ENCODE measurements at regions not wholly inside any gene's neighbourhood (a gene's known extent, or its start where the extent isn't known, plus 50 kb on each side); places are given as distances from the start of the nearest gene placed in this dataset.
"Not testable (repeated sequence)": the region's sequence is repeated elsewhere in the genome, so short reads cannot be mapped to it uniquely, and the experiment has no call there.

DNA sequence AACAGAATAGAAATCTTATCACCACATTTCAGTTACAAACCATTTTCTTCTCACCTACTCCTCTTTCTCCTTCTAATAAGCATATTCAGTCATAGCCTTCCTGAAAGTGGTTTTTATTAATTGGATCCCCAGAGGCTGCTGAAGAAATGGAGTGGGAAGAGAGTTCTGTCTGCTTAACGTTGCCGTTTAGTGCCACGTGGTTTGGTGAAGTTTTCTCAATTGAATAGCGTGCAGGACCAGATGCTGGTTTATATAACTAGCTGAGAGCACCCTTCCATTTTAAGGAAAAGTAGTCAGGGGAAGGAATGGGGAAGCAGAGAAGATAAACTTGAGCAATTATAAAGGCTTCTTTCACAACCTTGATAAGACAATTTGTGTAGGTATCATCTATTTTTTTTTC, 318.7 kb downstream of the PTH2R start:
- DNase-seq (no peak), FAIRE-seq (no peak)
- no peaks in the 10 kb centered on the region for H3K36me3 ChIP-seq (ENCODE audit: control insufficient read depth in 2 of 3, insufficient read depth in 3 of 3, low read length in 3 of 3)
- no peaks in the 10 kb centered on the region for H3K9me3 ChIP-seq (ENCODE audit: control insufficient read depth in 2 of 3, insufficient read depth in 1 of 3, low read length in 3 of 3)
- H3K27ac ChIP-seq (ENCODE audit: low read depth in 2 of 2, low read length in 2 of 2) = no peak overlapping the region
- H3K4me1 ChIP-seq (ENCODE audit: control insufficient read depth in 2 of 3, insufficient read depth in 2 of 3, low read depth in 1 of 3, low read length in 3 of 3) = peaks cover 0 to 4% (median 0%) of the 10 kb centered on the region in 3 donors
- TF ChIP-seq, protein P1, sequence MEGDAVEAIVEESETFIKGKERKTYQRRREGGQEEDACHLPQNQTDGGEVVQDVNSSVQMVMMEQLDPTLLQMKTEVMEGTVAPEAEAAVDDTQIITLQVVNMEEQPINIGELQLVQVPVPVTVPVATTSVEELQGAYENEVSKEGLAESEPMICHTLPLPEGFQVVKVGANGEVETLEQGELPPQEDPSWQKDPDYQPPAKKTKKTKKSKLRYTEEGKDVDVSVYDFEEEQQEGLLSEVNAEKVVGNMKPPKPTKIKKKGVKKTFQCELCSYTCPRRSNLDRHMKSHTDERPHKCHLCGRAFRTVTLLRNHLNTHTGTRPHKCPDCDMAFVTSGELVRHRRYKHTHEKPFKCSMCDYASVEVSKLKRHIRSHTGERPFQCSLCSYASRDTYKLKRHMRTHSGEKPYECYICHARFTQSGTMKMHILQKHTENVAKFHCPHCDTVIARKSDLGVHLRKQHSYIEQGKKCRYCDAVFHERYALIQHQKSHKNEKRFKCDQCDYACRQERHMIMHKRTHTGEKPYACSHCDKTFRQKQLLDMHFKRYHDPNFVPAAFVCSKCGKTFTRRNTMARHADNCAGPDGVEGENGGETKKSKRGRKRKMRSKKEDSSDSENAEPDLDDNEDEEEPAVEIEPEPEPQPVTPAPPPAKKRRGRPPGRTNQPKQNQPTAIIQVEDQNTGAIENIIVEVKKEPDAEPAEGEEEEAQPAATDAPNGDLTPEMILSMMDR (IDR thresholded peaks at IDR 0.05; ENCODE audit: borderline replicate concordance, extremely low read depth, insufficient read depth) = no peak
- H3K27me3 ChIP-seq (ENCODE audit: control insufficient read depth, insufficient read depth, low read length) = no peaks in the 10 kb centered on the region
- H3K4me3 ChIP-seq (ENCODE audit: low read length in 3 of 3) = no peak overlapping the region
- no peak overlapping the region for H3K9ac ChIP-seq (ENCODE audit: low read length in 3 of 3)
- intact Hi-C loops (cut with DNase I) = no loop called here

DNA sequence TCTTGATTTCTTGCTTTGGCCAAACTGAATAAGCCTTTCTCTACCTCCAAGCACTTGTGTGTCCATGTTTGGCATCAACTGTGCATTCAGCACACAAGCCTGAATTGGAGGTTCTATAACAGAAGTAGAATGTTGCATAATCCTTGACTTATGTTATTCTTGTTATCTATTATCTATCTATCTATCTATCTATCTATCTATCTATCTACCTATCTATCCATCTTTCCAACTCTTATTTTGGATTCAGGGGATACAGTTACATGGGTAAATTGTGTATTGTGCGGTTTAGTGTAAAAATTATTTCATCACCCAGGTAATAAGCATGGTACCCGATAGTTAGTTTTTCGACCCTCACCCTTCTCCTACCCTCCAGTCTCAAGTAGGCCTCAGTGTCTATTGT, 319.6 kb downstream of the PTH2R start:
- Histone ChIP-seq H3K27me3 (ENCODE audit: control insufficient read depth, insufficient read depth, low read length) (no peaks in the 10 kb centered on the region), H3K4me1 (ENCODE audit: control insufficient read depth in 2 of 3, insufficient read depth in 2 of 3, low read depth in 1 of 3, low read length in 3 of 3) (peaks cover 0 to 4% (median 0%) of the 10 kb centered on the region in 3 donors), H3K9me3 (ENCODE audit: control insufficient read depth in 2 of 3, insufficient read depth in 1 of 3, low read length in 3 of 3) (no peaks in the 10 kb centered on the region), H3K27ac (ENCODE audit: low read depth in 2 of 2, low read length in 2 of 2) (no peak overlapping the region), H3K9ac (ENCODE audit: low read length in 3 of 3) (no peak overlapping the region), H3K4me3 (ENCODE audit: low read length in 3 of 3) (no peak overlapping the region), H3K36me3 (ENCODE audit: control insufficient read depth in 2 of 3, insufficient read depth in 3 of 3, low read length in 3 of 3) (no peaks in the 10 kb centered on the region)
- no peak for DNase-seq
- intact Hi-C loops (cut with DNase I) = no loop called here
- TF ChIP-seq, protein P1 (IDR thresholded peaks at IDR 0.05; ENCODE audit: borderline replicate concordance, extremely low read depth, insufficient read depth) = no peak
- no peak for FAIRE-seq

DNA sequence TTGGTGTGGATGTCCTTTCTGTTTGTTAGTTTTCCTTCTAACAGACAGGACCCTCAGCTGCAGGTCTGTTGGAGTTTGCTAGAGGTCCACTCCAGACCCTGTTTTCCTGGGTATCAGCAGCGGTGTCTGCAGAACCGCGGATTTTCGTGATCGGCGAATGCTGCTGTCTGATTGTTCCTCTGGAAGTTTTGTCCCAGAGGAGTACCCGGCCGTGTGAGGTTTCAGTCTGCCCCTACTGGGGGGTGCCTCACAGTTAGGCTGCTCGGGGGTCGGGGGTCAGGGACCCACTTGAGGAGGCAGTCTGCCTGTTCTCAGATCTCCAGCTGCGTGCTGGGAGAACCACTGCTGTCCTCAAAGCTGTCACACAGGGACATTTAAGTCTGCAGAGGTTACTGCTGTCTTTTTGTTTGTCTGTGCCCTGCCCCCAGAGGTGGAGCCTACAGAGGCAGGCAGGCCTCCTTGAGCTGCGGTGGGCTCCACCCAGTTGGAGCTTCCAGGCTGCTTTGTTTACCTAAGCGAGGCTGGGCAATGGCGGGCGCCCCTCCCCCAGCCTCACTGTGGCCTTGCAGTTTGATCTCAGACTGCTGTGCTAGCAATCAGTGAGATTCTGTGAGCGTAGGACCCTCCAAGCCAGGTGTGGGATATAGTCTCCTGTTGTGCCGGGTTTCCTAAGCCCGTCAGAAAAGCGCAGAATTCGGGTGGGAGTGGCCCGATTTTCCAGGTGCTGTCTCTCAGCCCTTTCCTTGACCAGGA, 345.2 kb downstream of the PTH2R start:
- H3K4me1 ChIP-seq (ENCODE audit: control insufficient read depth in 2 of 3, insufficient read depth in 2 of 3, low read depth in 1 of 3, low read length in 3 of 3); H3K9me3 ChIP-seq (ENCODE audit: control insufficient read depth in 2 of 3, insufficient read depth in 1 of 3, low read length in 3 of 3); H3K4me3 ChIP-seq (ENCODE audit: low read length in 3 of 3); H3K9ac ChIP-seq (ENCODE audit: low read length in 3 of 3); H3K36me3 ChIP-seq (ENCODE audit: control insufficient read depth in 2 of 3, insufficient read depth in 3 of 3, low read length in 3 of 3); H3K27ac ChIP-seq (ENCODE audit: low read depth in 2 of 2, low read length in 2 of 2); FAIRE-seq; H3K27me3 ChIP-seq (ENCODE audit: control insufficient read depth, insufficient read depth, low read length); intact Hi-C loops (cut with DNase I): not testable (repeated sequence)
- DNase-seq = peak in 1 of 5 donors; percentile 30

DNA sequence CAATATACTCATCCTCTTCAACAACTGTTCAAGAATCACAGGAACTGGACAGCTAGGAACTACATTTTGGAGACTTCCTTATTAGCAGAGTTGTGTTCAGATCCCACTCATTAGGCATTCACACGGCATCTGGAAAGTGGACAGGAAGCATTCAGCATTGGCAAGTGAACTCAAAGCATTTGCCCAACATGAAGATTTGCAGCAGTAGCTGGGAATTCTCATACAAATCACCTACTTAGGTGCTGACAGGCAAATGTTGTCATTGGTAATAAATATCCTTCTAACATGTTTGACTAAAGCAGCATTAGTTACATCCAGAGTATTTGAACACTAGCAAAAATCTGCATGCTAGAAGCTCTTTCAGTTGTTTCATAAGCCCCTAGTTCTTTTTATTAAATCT, 350.8 kb downstream of the PTH2R start:
- H3K9ac ChIP-seq (ENCODE audit: low read length in 3 of 3) = no peak overlapping the region

DNA sequence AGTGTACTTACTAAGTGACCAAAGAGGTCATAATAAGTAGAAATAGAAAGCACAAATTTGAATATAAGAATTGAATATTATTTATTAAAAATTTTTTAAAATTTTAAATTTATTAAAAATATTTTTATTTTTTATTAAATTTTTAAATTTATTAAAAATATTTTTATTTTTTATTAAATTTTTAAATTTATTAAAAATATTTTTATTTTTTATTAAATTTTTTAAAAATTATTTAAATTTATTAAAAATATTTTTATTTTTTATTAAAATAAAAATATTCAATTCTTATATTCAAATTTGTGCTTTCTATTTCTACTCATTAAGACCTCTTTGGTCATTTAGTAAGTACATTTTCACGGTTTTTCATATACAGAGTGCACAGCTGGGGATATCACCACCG, 366.5 kb downstream of the PTH2R start:
- H3K36me3 ChIP-seq (ENCODE audit: control insufficient read depth in 2 of 3, insufficient read depth in 3 of 3, low read length in 3 of 3); H3K4me1 ChIP-seq (ENCODE audit: control insufficient read depth in 2 of 3, insufficient read depth in 2 of 3, low read depth in 1 of 3, low read length in 3 of 3); H3K9me3 ChIP-seq (ENCODE audit: control insufficient read depth in 2 of 3, insufficient read depth in 1 of 3, low read length in 3 of 3); H3K27me3 ChIP-seq (ENCODE audit: control insufficient read depth, insufficient read depth, low read length); H3K9ac ChIP-seq (ENCODE audit: low read length in 3 of 3); H3K27ac ChIP-seq (ENCODE audit: low read depth in 2 of 2, low read length in 2 of 2); DNase-seq; H3K4me3 ChIP-seq (ENCODE audit: low read length in 3 of 3); intact Hi-C loops (cut with DNase I): not testable (repeated sequence)
- peak; percentile 99 for FAIRE-seq

More for the DNA sequence above, 350.8 kb downstream of the PTH2R start:
- intact Hi-C loops (cut with DNase I) = no loop called here
- Histone ChIP-seq H3K36me3 (ENCODE audit: control insufficient read depth in 2 of 3, insufficient read depth in 3 of 3, low read length in 3 of 3) (no peaks in the 10 kb centered on the region), H3K27me3 (ENCODE audit: control insufficient read depth, insufficient read depth, low read length) (no peaks in the 10 kb centered on the region), H3K4me3 (ENCODE audit: low read length in 3 of 3) (no peak overlapping the region), H3K4me1 (ENCODE audit: control insufficient read depth in 2 of 3, insufficient read depth in 2 of 3, low read depth in 1 of 3, low read length in 3 of 3) (no peaks in the 10 kb centered on the region), H3K27ac (ENCODE audit: low read depth in 2 of 2, low read length in 2 of 2) (no peak overlapping the region), H3K9me3 (ENCODE audit: control insufficient read depth in 2 of 3, insufficient read depth in 1 of 3, low read length in 3 of 3) (peaks cover 0 to 3% (median 0%) of the 10 kb centered on the region in 3 donors)
- DNase-seq (no peak), FAIRE-seq (no peak)
- TF ChIP-seq, protein P1 (IDR thresholded peaks at IDR 0.05; ENCODE audit: borderline replicate concordance, extremely low read depth, insufficient read depth) = no peak

All from kidney (tissue), 13 donors.